IMR-90 (cell line): ENCODE measurements at regions not wholly inside any gene's neighbourhood (a gene's known extent, or its start where the extent isn't known, plus 50 kb on each side); places are given as distances from the start of the nearest gene placed in this dataset.

Source experiments
- ATAC-seq: fragments of 200-7000 bp; cut with Tn5 transposase; 2 replicates; pipeline ENCODE4 v1.9.1; 2020; ENCODE audit warnings: low read depth, mild to moderate bottlenecking, moderate library complexity
- BruUV-seq: library from RNA; stranded (reverse); fragments of 400-500 nt; replicated peaks from 2 replicates; lab custom pipeline; 2021; lab: Mats Ljungman, UMichigan
- CTCF ChIA-PET: fragments of 300-600 bp; formaldehyde crosslinking; extraction: SDS; loops from one replicate; lab custom pipeline; 2021; ENCODE audit warnings: antibody characterized with exemption; lab: Yijun Ruan, JAX
- POLR2A ChIA-PET: fragments of 300-600 bp; sonication (Branson Sonifier 250); formaldehyde crosslinking; loops from one replicate; lab custom pipeline; 2022; ENCODE audit warnings: antibody characterized with exemption; ENCODE audit not compliant: unreplicated experiment; lab: Charles Lee
- DNase-seq: peaks from one replicate; pipeline ENCODE4 v3.0.0; 2013
- H2AFZ ChIP-seq: replicated peaks from 2 replicates; pipeline ENCODE3; 2013; ENCODE audit warnings: low read length, mild to moderate bottlenecking; ENCODE audit not compliant: poor library complexity
- H2AK5ac ChIP-seq: 2 replicates; pipeline ENCODE4 v1.6.1; 2013; ENCODE audit warnings: low read depth, low read length, inconsistent platforms
- H2AK9ac ChIP-seq: replicated peaks from 2 replicates; pipeline ENCODE3; 2013; ENCODE audit warnings: mild to moderate bottlenecking, low read depth, low read length, moderate library complexity; ENCODE audit not compliant: poor library complexity
- H2BK120ac ChIP-seq: 2 replicates; pipeline ENCODE4 v1.6.1; 2013; ENCODE audit warnings: low read depth, low read length, inconsistent platforms
- H2BK15ac ChIP-seq: 3 replicates; pipeline ENCODE4 v1.6.1; 2013; ENCODE audit warnings: low read depth, low read length, inconsistent platforms
- H2BK20ac ChIP-seq: 2 replicates; pipeline ENCODE4 v1.6.1; 2013; ENCODE audit warnings: low read depth, mild to moderate bottlenecking, inconsistent platforms, low read length, moderate library complexity
- H2BK5ac ChIP-seq: 2 replicates; pipeline ENCODE4 v1.6.1; 2013; ENCODE audit warnings: mild to moderate bottlenecking, low read depth, low read length, inconsistent platforms; ENCODE audit not compliant: poor library complexity, severe bottlenecking
- H3K14ac ChIP-seq: replicated peaks from 2 replicates; pipeline ENCODE4 v1.6.1; 2013; ENCODE audit warnings: low read depth, low read length, inconsistent platforms
- H3K18ac ChIP-seq: 2 replicates; pipeline ENCODE4 v1.6.1; 2013; ENCODE audit warnings: low read depth, low read length, control low read depth
- H3K23ac ChIP-seq: 2 replicates; pipeline ENCODE4 v1.6.1; 2013; ENCODE audit warnings: low read depth, low read length, inconsistent platforms
- H3K27ac ChIP-seq: 2 replicates; pipeline ENCODE4 v1.5.1; 2013; ENCODE audit warnings: mild to moderate bottlenecking, control low read depth, low read length; ENCODE audit not compliant: insufficient read depth
- H3K27me3 ChIP-seq: 2 replicates; pipeline ENCODE4 v1.6.1; 2013; ENCODE audit warnings: low read length; ENCODE audit not compliant: control insufficient read depth, insufficient read depth
- H3K36me3 ChIP-seq: 2 replicates; pipeline ENCODE4 v1.6.1; 2013; ENCODE audit warnings: low read length, mixed read lengths; ENCODE audit not compliant: control insufficient read depth, insufficient read depth
- H3K4ac ChIP-seq: 2 replicates; pipeline ENCODE4 v1.6.1; 2013; ENCODE audit warnings: low read depth, low read length, inconsistent platforms
- H3K4me1 ChIP-seq: 2 replicates; pipeline ENCODE4 v1.6.1; 2013; ENCODE audit warnings: low read length, mixed read lengths; ENCODE audit not compliant: control insufficient read depth, insufficient read depth
- H3K4me2 ChIP-seq: 2 replicates; pipeline ENCODE4 v1.6.1; 2013; ENCODE audit warnings: low read depth, mild to moderate bottlenecking, control low read depth, low read length, moderate library complexity
- H3K4me3 ChIP-seq: 2 replicates; pipeline ENCODE4 v1.5.1; 2013; ENCODE audit warnings: low read depth, mild to moderate bottlenecking, control low read depth, low read length, moderate library complexity; ENCODE audit not compliant: insufficient read depth
- H3K56ac ChIP-seq: 2 replicates; pipeline ENCODE4 v1.6.1; 2013; ENCODE audit warnings: low read length, inconsistent platforms; ENCODE audit not compliant: insufficient read depth; ENCODE audit errors: extremely low read depth
- H3K79me1 ChIP-seq, 2 experiments: 2 replicates each; pipeline ENCODE4 v1.6.1; 2013; ENCODE audit warnings: low read length in 2 of 2, inconsistent platforms in 1 of 2, low read depth in 1 of 2
- H3K9ac ChIP-seq: 2 replicates; pipeline ENCODE4 v1.6.1; 2013; ENCODE audit warnings: low read depth, low read length, control low read depth
- H3K9me1 ChIP-seq: 2 replicates; pipeline ENCODE4 v1.6.1; 2013; ENCODE audit warnings: low read length, inconsistent platforms; ENCODE audit not compliant: insufficient read depth
- H3K9me3 ChIP-seq: 2 replicates; pipeline ENCODE4 v1.6.1; 2013; ENCODE audit warnings: low read length; ENCODE audit not compliant: control insufficient read depth, insufficient read depth
- H4K20me1 ChIP-seq: 2 replicates; pipeline ENCODE4 v1.6.1; 2013; ENCODE audit warnings: low read length, inconsistent platforms; ENCODE audit not compliant: insufficient read depth
- H4K5ac ChIP-seq: 2 replicates; pipeline ENCODE4 v1.6.1; 2013; ENCODE audit warnings: mild to moderate bottlenecking, low read depth, low read length, control low read depth
- H4K8ac ChIP-seq, 2 experiments: 2 replicates each; pipeline ENCODE4 v1.6.1; 2013; ENCODE audit warnings: low read depth in 2 of 2, low read length in 2 of 2, control low read depth in 1 of 2, inconsistent platforms in 1 of 2
- H4K91ac ChIP-seq: 2 replicates; pipeline ENCODE4 v1.6.1; 2013; ENCODE audit warnings: low read depth, low read length, inconsistent platforms; ENCODE audit not compliant: insufficient read depth
- CHD1 ChIP-seq: IDR thresholded peaks from 2 replicates; pipeline ENCODE4 v1.6.1; 2012; ENCODE audit warnings: low read depth, low read length, improper control_type of control experiment
- MXI1 ChIP-seq: IDR thresholded peaks from 2 replicates; pipeline ENCODE4 v1.6.1; 2012; ENCODE audit warnings: low read depth, mild to moderate bottlenecking, low read length, moderate library complexity, borderline replicate concordance
- WGBS, 2 experiments: methylation state at CpG; one replicate each; pipeline versions ENCODE4 v1.1.5 to v1.1.7; 2013; ENCODE audit warnings: missing lambda C conversion rate in 2 of 2; ENCODE audit not compliant: insufficient read length in 1 of 2; ENCODE audit errors: extremely low coverage in 2 of 2; 5-methylcytosine and 5-hydroxymethylcytosine counted together
- dilution Hi-C: fragments of 300-500 bp; cut with HindIII; formaldehyde crosslinking; loops from one replicate; pipeline ENCODE4 v1.14.3; 2018; ENCODE audit warnings: low sequenced_read_pairs; ENCODE audit not compliant: unreplicated experiment
- in situ Hi-C: fragments of 300-500 bp; cut with MboI; formaldehyde crosslinking; loops from 3 replicates; pipeline ENCODE4 v1.14.3; 2019; ENCODE audit warnings: low sequenced_read_pairs, inconsistent platforms, mixed read lengths
- intact Hi-C: fragments of 100-400 bp; cut with micrococcal nuclease; formaldehyde crosslinking; loops from 2 replicates; pipeline ENCODE4 v1.10.0; 2022

- ChIA-PET CTCF (no interaction called here), POLR2A (no interaction called here)
- H2BK5ac ChIP-seq = no peak overlapping the region
- H4K20me1 ChIP-seq = no peaks in the 10 kb centered on the region
- H3K9me3 ChIP-seq = no peaks in the 10 kb centered on the region
- H3K27ac ChIP-seq = no peak overlapping the region
- no peak overlapping the region for H2BK15ac ChIP-seq
- H3K36me3 ChIP-seq = no peaks in the 10 kb centered on the region
- H3K4ac ChIP-seq = no peak overlapping the region
- 33% methylated on average over 1 of the region's 1 CpG; no CpG with 5 or more reads in 1 of the 2 experiments for WGBS, 2 experiments
- H4K5ac ChIP-seq = no peak overlapping the region
- no peak for DNase-seq
- no TSS peak for BruUV-seq
- H2BK20ac ChIP-seq = no peak overlapping the region
- no peak overlapping the region for H2AFZ ChIP-seq
- no peak overlapping the region for H3K9ac ChIP-seq
- no peak overlapping the region for H4K8ac ChIP-seq
- H3K79me1 ChIP-seq = no peaks in the 10 kb centered on the region
- H2AK5ac ChIP-seq = no peak overlapping the region
- no peak overlapping the region for H3K56ac ChIP-seq
- H3K9me1 ChIP-seq = no peaks in the 10 kb centered on the region
- no peak overlapping the region for H3K18ac ChIP-seq
- no peak for TF ChIP-seq MXI1
- no peak for TF ChIP-seq CHD1
- no peaks in the 10 kb centered on the region for H3K4me1 ChIP-seq
- no peak overlapping the region for H2AK9ac ChIP-seq
- H3K23ac ChIP-seq = no peak overlapping the region
- dilution Hi-C loops (no loop called here), in situ Hi-C loops (no loop called here), intact Hi-C loops (no loop called here)
- no peak for ATAC-seq
- H2BK120ac ChIP-seq = no peak overlapping the region
- H4K91ac ChIP-seq = no peak overlapping the region
- no peak overlapping the region for H3K4me2 ChIP-seq
- H3K27me3 ChIP-seq = no peaks in the 10 kb centered on the region
- no peak overlapping the region for H3K14ac ChIP-seq
- H3K4me3 ChIP-seq = no peak overlapping the region
These were observed 116.9 kb upstream of the FANCL start for GRCh38 chr2:58358026-58358425.
